B cell (primary cell): ENCODE measurements at regions not wholly inside any gene's neighbourhood (a gene's known extent, or its start where the extent isn't known, plus 50 kb on each side); places are given as distances from the start of the nearest gene placed in this dataset.

Experiments used
- EZH2 ChIP-seq: IDR thresholded peaks from 2 replicates; pipeline ENCODE4 v1.6.1; 2012; ENCODE audit warnings: borderline replicate concordance, low read depth, mild to moderate bottlenecking, moderate library complexity, low read length; ENCODE audit not compliant: insufficient read depth, poor library complexity, severe bottlenecking
- TF ChIP-seq, protein P1 (sequence below): fragments of 200-600 bp; IDR thresholded peaks from one replicate; pipeline ENCODE4 v1.8.0; 2022; ENCODE audit warnings: antibody characterized with exemption, mild to moderate bottlenecking

DNA sequence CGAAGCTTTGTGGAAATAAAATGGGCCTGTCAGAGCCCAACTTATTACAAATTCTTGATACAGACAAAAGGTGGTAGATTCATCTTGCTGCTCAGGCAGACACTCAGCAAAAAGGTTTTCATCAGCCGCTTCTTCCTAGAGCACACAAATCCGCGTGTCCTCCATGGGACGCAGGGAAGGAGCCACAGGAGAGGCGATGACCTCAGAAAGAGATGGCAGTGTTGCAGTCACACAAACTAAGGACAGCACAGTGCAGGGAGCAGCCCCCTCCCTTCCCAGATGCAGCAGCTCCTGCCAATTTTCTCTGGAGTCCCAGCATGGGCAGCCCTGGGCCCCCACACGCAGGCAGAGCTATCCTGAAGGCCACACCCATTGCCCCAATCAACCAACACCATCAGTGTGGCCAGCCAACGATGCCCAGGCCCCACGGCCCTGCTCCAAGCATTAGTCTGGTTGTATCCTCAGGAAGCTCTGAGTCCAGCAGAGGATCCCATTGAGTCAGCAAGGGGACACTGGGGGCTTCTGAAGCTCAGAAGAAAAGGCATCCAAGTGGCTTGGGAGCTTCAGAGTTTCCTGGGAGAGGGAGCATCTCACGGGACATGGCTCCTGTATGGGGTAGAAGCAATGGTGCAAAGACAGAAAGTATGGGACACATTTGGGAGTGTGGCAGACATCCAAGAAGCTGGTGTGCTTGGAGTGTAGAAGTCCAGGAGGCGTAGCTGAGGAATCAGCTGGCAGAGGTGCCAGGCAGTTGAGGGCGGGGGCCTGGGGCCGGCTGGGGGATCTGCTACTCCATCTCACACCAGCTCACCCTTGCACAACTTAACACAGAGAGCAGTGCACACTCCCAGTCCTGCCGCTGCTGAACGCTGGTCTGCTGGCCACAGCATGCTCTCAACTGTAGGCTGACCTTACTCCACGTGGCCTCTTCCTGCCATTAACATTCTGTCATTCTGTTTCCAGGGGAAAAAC lies 142.1 kb upstream of the CST7 start:
- TF ChIP-seq, protein P1, sequence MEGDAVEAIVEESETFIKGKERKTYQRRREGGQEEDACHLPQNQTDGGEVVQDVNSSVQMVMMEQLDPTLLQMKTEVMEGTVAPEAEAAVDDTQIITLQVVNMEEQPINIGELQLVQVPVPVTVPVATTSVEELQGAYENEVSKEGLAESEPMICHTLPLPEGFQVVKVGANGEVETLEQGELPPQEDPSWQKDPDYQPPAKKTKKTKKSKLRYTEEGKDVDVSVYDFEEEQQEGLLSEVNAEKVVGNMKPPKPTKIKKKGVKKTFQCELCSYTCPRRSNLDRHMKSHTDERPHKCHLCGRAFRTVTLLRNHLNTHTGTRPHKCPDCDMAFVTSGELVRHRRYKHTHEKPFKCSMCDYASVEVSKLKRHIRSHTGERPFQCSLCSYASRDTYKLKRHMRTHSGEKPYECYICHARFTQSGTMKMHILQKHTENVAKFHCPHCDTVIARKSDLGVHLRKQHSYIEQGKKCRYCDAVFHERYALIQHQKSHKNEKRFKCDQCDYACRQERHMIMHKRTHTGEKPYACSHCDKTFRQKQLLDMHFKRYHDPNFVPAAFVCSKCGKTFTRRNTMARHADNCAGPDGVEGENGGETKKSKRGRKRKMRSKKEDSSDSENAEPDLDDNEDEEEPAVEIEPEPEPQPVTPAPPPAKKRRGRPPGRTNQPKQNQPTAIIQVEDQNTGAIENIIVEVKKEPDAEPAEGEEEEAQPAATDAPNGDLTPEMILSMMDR = no peak
- TF ChIP-seq EZH2 = no peak
